KBM-7 (cell line): ENCODE measurements at regions not wholly inside any gene's neighbourhood (a gene's known extent, or its start where the extent isn't known, plus 50 kb on each side); places are given as distances from the start of the nearest gene placed in this dataset.
"Not testable (repeated sequence)": the region's sequence is repeated elsewhere in the genome, so short reads cannot be mapped to it uniquely, and the experiment has no call there.

Source experiments
- DNase-seq: peaks from one replicate; pipeline ENCODE4 v3.0.0-alpha.2; 2015
- in situ Hi-C: fragments of 300-500 bp; cut with MboI; formaldehyde crosslinking; loops from 2 replicates; pipeline ENCODE4 v1.14.3; 2020; ENCODE audit warnings: low sequenced_read_pairs, low pct_unique_long_range_greater_than_20kb, mixed read lengths

DNA sequence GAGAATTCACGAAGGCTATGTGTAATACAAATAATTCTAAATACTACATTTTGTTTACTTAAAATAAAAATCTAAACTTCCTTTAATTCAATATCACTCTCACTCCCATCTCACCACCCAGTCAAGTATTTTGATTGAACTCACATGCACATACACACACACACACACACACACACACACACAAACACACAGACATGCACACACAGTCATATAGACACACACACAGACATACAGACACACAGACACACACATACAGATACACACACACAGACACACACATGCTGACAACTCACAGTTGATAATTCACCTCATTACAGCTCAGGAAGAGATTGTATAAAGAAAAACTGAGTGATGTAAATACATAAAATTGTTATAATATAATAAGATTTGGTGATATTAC lies 559.8 kb upstream of the SLC35B3 start:
- in situ Hi-C loops, result no loop called here
- DNase-seq, result no peak

DNA sequence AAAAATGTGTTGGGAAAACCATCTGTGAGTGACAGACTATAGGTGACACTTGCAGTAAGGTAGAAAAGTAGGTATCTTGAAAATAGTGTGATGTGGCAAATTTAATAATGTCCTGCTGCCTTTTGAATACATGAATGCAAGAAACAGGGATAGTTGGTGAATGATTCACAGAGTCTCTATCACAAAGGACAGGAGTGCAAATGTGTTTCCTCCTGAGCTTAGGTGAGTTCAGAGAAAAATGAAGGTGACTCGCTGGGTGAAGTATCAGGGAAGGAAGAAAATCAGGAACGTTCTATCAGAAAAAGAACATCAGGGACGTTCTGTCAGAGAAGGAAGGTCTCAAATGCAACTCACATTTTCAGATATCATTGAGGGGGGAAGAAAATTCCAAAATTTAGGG lies 557.8 kb upstream of the SLC35B3 start:
- in situ Hi-C loops, result no loop called here

DNA sequence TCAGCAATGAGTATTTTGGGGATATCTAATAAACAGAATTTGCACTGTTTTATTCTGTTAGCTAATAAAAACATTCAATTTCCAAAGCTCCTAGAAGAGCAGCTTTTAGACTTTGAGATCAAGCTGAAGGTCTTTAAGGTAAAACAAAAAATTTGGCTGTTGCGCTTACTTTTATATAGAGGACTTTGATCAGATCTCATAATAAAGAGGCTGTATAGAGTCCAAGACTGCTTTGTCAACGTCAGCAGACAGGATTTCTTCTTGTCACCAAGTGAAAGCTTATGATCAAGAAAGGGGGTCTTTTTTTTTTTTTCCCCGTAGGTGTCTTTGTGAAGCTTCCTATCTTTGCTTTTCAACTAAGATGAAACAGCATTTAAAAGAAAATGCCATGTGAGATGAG lies 556.5 kb upstream of the SLC35B3 start:
- no peak for DNase-seq
- in situ Hi-C loops, result no loop called here

More for the DNA sequence above, 557.8 kb upstream of the SLC35B3 start:
- DNase-seq, result no peak

DNA sequence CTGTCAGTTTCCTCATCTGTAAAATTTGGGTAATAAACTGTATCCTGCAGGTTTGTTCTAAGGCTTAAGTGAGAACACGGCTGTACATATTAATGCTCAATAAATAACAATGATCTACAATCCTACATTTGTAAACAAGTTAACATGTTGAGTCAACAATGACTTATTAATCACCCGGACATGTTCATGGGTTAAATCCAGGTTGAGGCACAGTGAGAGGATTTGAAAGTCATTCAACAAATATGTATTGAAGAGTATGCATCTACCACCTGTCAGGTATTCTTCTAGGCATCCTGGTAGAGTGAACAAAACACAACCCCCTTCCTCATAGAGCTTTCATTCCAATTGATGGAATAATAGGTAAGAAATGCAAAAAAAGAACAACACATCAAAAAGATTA lies 554.7 kb upstream of the SLC35B3 start:
- DNase-seq, result no peak
- in situ Hi-C loops, result no loop called here

DNA sequence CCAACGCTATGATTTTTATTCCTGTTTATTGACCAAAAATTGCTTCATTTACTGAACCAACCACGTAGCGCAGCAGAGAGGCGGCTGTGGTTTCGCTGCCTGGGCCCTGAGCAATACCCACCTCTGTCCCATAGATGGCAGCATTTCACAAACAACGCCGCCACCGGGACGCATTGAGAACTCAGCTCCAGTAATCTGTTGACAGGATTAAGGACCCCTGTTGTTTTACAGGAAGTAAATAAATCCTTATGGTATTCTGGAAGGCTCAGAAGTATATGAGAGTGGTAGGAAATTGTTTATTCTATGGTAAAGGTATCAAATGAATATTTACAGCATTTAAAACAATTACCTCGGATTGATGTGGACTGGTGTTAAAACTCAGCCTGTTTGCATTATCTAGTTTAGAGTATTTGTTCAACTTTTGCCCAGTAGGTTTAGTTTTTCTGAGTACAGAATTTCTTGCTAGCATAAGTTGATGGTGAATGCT lies 547.9 kb upstream of the SLC35B3 start:
- in situ Hi-C loops, result no loop called here
- DNase-seq, result peak; percentile 71

DNA sequence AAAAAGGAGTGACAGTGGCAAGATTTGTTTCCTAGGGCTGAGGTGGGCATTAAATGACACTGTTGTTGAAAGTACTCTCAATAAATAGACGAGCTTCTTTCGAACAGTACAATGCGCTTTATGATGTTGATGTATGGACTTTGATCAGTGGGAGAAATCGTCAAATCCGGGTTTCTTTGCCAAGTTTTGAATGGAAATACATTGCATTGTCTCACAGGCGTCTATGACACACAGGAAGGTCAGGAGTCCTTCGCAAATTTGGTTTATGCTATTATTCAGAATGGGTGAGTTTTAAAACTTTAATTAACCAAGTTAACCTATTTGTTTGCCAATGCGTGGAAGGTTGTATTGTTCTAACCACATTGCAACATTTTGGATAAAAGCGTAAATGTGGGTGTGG lies 547.3 kb upstream of the SLC35B3 start:
- DNase-seq, result no peak
- in situ Hi-C loops, result no loop called here

DNA sequence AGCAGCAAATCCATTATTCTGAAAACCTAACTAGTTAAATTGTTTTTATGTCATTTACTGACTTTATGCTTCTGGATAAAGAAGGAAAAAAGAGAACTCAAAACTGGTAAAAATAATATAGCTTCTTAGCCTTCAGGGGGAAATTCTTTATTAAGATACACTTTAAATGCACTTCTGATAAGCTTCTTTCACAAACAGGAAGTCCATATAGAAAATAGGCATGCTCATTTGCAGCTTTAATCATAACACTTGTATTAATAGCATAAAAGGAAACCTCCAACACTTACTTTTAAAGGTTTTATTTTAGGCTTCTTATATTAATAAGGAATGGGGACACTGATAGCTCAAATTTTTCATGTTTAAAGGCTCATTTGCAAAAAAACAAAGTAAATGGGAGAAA lies 538.0 kb upstream of the SLC35B3 start:
- DNase-seq, result no peak
- in situ Hi-C loops, result no loop called here

DNA sequence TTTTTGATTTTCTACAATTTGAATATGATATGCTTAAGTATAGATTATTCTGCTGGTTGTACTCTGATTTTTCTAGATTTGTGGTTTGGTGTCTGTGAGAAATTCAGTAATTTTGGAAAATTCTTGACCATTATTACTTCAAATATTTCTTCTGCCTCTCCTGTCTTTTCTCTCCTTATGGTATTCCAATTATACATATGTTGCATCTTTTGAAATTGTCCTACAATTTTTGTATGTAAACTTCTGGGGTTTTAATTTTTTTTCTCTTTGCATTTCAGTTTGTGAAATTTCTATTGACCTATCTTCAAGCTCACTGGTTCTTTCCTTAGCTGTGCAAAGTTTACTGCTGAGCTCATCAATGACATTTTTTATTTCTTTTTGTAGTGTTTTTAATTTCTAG lies 534.4 kb upstream of the SLC35B3 start:
- DNase-seq, result no peak
- in situ Hi-C loops, result no loop called here

DNA sequence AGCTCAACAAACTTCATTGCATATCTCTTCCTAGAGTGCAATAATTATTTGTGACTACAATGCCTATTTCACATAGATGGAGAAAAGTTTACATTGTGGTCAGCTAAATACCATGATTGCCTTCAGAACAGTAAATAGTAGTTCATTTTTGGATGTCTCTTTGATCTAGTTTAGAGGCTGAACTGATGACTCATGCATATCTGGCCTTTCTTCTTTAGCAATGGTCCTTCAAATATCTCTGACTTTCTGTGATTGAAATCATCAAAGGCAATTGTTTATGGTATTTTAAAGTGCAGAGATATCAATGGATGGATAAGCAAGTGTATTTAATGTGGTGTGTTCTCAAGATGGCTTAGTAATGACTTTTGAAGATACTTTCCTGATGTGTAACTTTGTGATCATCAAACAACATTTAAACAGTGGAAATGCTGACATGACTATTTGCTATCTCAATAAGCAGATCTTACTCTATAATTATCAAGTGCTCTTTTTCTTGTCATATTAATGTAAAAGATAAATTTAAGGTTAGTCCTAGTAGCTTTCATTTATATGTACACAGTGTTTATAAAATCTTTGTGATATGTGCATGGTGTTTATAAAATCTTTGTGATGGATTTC lies 523.7 kb upstream of the SLC35B3 start:
- DNase-seq, result no peak
- in situ Hi-C loops, result no loop called here

DNA sequence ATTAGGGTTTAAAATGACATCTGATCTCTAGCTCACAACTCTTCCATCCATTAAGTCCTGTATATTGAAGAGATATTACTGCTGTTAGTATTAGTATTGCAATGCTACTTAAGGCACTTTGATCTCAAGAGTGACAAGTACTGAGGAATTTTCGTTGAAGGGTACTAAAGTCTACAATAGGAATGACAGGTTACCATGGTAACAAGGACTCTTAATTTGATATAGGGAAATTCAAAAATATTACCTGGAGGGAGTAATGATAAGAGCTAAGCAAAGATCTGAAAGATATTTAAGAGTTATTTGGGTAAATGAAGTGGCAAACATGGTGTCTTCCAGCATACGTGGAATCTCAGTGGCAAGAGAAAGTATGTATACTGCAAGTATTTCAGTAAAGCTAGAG lies 518.0 kb upstream of the SLC35B3 start:
- in situ Hi-C loops, result no loop called here
- no peak for DNase-seq

DNA sequence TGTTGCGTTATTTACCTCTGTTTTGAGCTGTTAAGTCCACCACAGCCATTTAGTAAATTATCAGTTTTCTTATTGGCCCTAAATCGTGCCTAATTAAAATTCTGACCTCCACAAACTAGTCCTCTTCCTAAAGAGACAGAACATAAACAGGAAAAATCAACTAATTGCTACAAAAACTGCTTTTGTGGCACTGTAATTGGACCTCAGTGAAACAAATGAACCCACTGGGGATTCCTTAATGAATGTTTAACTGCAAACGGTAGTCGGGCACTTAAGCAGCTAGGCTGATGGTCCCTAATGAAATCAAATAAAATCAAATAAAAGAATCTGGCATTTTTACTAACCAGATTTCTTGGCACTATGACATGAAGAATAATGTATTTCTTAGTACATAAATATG lies 513.4 kb upstream of the SLC35B3 start:
- in situ Hi-C loops, result no loop called here

DNA sequence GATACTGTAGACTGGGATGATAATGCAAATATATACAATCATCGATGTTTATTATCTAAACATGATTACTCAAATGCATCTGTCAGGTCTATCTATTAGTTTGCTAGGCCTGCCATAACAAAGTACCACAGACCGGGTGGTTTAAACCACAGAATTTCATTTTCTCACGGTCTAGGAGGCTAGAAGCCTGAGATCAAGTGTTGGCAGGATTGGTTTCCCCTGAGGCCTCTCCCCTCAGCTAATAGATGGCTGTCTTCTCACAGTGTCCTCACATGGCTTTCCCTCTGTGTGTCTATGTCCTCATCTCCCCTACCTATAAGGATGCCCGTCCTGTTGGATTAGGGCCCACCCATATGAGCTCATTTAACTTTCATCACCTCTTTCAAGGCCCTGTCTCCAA lies 512.6 kb upstream of the SLC35B3 start:
- in situ Hi-C loops, result no loop called here
- no peak for DNase-seq

More for the DNA sequence above, 513.4 kb upstream of the SLC35B3 start:
- no peak for DNase-seq

DNA sequence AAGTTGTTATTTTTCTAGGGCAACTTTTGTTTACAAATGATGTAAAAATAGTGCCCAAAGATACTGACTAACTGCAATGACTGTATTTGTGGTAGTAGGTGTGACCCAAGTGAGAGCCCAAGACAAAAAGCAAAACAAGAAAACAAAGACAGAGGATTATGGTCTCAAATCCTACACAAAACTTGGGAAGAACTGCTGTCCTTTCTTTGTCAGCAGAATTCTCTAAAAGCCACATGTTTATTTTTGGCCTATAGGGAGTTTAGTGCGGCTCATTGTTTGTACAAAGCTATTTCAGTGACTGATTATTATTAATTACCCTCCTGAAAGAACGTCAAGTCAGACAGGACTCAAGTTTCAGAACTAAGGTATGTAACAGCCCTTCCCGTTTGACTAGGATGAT lies 509.2 kb upstream of the SLC35B3 start:
- in situ Hi-C loops, result no loop called here
- no peak for DNase-seq

DNA sequence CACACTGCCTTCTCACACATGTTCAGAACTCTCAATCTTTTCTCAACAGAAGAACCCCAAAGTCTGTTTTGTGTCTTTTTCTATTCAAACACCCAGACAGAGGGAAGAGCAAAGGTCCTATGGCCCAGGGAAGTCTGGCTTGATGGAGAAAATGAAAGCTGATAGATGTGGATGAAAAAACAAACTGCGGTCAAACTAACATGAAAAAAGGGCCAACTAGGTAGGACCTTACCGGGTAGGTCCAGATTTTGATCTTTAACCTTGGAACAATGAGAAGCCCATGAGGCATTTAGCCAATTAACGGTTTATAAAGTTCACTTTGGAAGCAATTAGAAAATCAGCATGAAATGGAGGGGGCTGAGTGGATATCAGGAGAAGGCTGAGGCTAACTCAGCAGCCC lies 507.7 kb upstream of the SLC35B3 start:
- DNase-seq, result no peak
- in situ Hi-C loops, result no loop called here

DNA sequence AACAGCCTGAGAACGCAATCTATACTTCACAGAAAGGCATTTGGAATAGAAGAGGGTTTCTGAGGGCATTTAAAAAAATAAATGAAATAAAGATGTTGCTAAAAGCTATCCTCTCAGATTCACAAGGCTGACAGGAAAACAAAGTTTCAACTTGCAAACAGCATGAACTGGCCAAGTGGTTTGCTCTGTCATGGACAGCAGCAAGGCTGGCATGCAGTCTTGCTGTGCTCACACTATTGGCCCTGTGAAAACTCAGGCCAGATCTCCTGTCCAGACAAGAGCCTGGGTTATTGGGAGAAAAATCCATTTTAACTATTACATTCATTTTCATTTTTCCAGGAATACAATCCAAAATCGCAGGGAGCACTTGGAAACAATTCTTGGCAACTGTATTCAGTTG lies 506.2 kb upstream of the SLC35B3 start:
- no peak for DNase-seq
- in situ Hi-C loops, result no loop called here

DNA sequence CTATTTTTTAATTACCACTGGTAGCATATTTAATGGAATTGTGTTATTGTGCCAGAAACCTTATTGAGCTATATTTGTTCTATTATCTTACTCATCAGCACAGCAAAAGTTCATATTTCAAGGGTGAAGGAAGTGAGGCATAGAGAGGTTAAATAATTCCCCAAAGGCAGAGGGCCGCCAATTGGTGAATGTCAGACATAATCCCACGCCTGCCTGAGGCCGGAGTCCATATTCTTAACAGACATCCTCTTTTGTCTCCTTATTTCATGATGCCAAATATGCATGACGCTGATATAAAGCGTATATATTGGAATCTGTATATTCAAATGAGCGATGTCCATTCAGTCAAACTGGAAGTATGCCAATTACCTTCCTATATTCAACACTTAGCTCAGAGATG lies 505.0 kb upstream of the SLC35B3 start:
- DNase-seq, result no peak
- in situ Hi-C loops, result no loop called here

DNA sequence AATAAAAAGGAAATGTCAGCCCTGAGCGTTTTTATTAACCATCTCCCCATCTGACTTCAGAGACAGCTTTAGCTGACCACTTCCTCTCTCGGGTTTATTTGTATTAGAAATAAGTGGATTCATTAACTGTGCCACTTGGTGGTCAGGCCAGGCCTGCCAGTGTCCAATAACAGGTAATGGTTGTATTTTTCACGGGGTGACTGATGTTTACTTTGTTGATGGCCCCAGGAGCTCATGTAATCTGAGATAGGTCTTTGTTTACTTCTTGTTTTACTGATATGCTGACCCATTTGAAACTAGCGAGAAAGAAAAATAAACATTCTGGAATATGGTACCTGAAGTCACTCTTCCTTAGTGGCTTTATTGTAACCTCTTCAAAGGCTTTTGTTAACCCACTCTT lies 504.3 kb upstream of the SLC35B3 start:
- DNase-seq, result no peak

DNA sequence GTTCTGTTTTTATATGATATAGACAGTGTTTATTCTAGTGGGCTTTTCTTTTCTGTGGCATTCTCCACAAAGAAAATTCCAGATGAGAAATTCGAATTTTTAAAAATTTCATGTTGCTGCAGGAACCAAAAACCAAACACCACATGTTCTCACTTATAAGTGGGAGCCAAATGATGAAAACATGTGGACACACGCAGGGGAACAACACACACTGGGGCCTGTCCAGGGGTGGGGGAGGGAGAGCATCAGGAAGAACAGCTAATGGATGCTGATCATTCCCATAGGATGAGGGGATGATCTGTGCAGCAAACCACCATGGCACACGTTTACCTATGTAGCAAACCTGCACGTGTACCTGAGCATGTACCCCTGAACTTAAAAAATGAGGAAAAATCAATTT lies 499.0 kb upstream of the SLC35B3 start:
- DNase-seq, result no peak
- in situ Hi-C loops, result no loop called here

More for the DNA sequence above, 504.3 kb upstream of the SLC35B3 start:
- in situ Hi-C loops, result no loop called here

DNA sequence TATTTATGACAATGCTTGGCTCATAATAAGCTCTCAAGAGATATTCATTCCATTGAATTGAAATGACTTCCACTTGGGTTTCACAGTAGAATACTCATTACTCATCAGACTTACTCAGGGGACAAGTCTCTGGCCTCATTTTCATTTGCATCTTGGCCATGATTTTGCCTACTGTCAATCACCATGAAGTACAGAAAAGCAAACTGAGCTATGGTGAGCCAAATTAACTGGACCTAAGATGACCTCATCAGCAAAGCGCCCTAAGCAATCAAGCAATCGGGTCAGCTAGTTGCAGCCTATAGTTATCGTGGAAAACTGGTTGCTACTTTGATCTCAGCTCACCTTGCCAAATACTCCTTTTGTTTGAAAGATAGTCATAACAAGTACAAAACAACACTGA lies 494.7 kb upstream of the SLC35B3 start:
- DNase-seq, result no peak
- in situ Hi-C loops, result no loop called here

DNA sequence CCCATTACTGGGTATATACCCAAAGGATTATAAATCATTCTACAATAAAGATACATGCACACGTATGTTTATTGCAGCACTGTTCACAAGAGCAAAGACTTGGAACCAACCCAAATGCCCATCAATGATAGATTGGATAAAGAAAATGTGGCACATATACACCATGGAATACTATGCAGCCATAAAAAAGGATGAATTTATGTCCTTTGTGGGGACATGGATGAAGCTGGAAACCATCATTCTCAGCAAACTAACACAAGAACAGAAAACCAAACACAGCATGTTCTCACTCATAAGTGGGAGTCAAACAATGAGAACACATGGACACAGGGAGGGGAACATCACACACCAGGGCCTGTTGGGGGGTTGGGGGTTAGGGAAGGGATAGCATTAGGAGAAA lies 484.9 kb upstream of the SLC35B3 start:
- DNase-seq, in situ Hi-C loops: not testable (repeated sequence)

DNA sequence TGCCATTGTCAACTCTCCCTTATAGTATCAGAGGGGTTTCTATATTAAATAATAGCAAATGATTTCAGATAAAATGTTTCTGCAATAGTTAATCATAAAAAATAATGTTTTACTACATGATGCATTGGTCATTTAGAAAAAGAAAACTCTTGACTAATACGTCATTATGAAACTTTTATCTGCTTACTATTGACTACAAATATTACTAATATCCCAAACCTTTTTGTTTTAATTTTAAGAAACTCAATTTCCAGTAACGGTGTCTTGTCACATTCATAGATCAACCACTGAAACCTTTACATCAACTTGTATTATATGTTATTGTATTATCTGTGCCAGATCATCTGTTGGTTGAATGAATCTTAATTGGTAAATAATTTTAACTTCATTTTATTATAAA lies 482.9 kb upstream of the SLC35B3 start:
- in situ Hi-C loops, result no loop called here
- no peak for DNase-seq

DNA sequence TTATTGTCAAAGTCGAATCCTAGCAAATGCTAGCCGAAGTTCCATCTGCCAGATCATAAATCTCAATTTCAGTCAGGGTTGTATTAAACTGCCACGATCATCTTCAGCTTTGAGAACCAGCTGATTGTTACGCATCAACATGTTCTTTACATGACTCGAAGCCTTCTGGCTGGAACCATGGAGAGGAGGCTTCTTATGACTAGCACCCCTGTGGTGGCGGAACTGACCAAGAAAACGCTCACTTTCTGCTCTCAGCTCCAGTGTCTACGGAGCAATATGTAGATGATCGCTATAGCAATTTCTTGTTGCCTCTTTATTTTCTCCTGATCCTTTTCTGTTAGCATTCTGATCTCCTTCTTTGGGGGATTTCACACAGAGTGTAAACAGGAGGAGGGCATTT lies 479.4 kb upstream of the SLC35B3 start:
- in situ Hi-C loops, result no loop called here

More for the DNA sequence above, 479.4 kb upstream of the SLC35B3 start:
- no peak for DNase-seq
